ENCODE measurements at regions not wholly inside any gene's neighbourhood (a gene's known extent, or its start where the extent isn't known, plus 50 kb on each side); places are given as distances from the start of the nearest gene placed in this dataset.

GRCh38 chr5:85109616-85110015 is 724.9 kb upstream of the EDIL3 start:
- TF ChIP-seq USF1 (IDR thresholded peaks at IDR 0.05): no peak
- no peak for TF ChIP-seq EP300 (IDR thresholded peaks at IDR 0.05; ENCODE audit: borderline replicate concordance)
- TF ChIP-seq TEAD4 (IDR thresholded peaks at IDR 0.05): no peak
- no peak for TF ChIP-seq REST (IDR thresholded peaks at IDR 0.05; ENCODE audit: low read depth)
- no peak for TF ChIP-seq FOXM1 (IDR thresholded peaks at IDR 0.05; ENCODE audit: borderline replicate concordance, low read depth)
- no peak for TF ChIP-seq CEBPB (IDR thresholded peaks at IDR 0.05)
- TF ChIP-seq TCF12 (IDR thresholded peaks at IDR 0.05; ENCODE audit: low read depth): no peak
- no peak for TF ChIP-seq ZBTB7A (IDR thresholded peaks at IDR 0.05; ENCODE audit: low read depth)
- no peak for TF ChIP-seq YY1 (IDR thresholded peaks at IDR 0.05; ENCODE audit: low read depth)
- no peak for TF ChIP-seq RAD21 (IDR thresholded peaks at IDR 0.05; ENCODE audit: low read depth)
- TF ChIP-seq CREB1 (IDR thresholded peaks at IDR 0.05; ENCODE audit: low read depth): no peak
- TF ChIP-seq TAF1 (IDR thresholded peaks at IDR 0.05; ENCODE audit: low read depth): no peak

GRCh38 chr5:85132269-85132668 is 747.6 kb upstream of the EDIL3 start:
- TF ChIP-seq TCF12 (IDR thresholded peaks at IDR 0.05; ENCODE audit: low read depth) (no peak), RAD21 (IDR thresholded peaks at IDR 0.05; ENCODE audit: low read depth) (no peak), CEBPB (IDR thresholded peaks at IDR 0.05) (no peak), MAX (IDR thresholded peaks at IDR 0.05) (no peak), TAF1 (IDR thresholded peaks at IDR 0.05; ENCODE audit: low read depth) (no peak), EP300 (IDR thresholded peaks at IDR 0.05; ENCODE audit: borderline replicate concordance) (no peak), REST (IDR thresholded peaks at IDR 0.05; ENCODE audit: low read depth) (no peak), EGR1 (IDR thresholded peaks at IDR 0.05) (no peak), YY1 (IDR thresholded peaks at IDR 0.05; ENCODE audit: low read depth) (no peak), TEAD4 (IDR thresholded peaks at IDR 0.05) (no peak), NFIC (IDR thresholded peaks at IDR 0.05) (no peak), CREB1 (IDR thresholded peaks at IDR 0.05; ENCODE audit: low read depth) (no peak), USF1 (IDR thresholded peaks at IDR 0.05) (no peak), ZBTB7A (IDR thresholded peaks at IDR 0.05; ENCODE audit: low read depth) (no peak), FOXM1 (IDR thresholded peaks at IDR 0.05; ENCODE audit: borderline replicate concordance, low read depth) (no peak)

- TF ChIP-seq CEBPB (IDR thresholded peaks at IDR 0.05) (no peak), TCF12 (IDR thresholded peaks at IDR 0.05; ENCODE audit: low read depth) (no peak)
Observed at GRCh38 chr5:85140471-85140870, 755.8 kb upstream of the EDIL3 start.

GRCh38 chr5:85143138-85143537 is 758.5 kb upstream of the EDIL3 start:
- TF ChIP-seq CREB1 (IDR thresholded peaks at IDR 0.05; ENCODE audit: low read depth) (no peak), FOXM1 (IDR thresholded peaks at IDR 0.05; ENCODE audit: borderline replicate concordance, low read depth) (no peak), TEAD4 (IDR thresholded peaks at IDR 0.05) (no peak), ZBTB7A (IDR thresholded peaks at IDR 0.05; ENCODE audit: low read depth) (no peak), TCF12 (IDR thresholded peaks at IDR 0.05; ENCODE audit: low read depth) (no peak), EP300 (IDR thresholded peaks at IDR 0.05; ENCODE audit: borderline replicate concordance) (no peak), REST (IDR thresholded peaks at IDR 0.05; ENCODE audit: low read depth) (no peak), USF1 (IDR thresholded peaks at IDR 0.05) (no peak), MAX (IDR thresholded peaks at IDR 0.05) (no peak), CEBPB (IDR thresholded peaks at IDR 0.05) (no peak), YY1 (IDR thresholded peaks at IDR 0.05; ENCODE audit: low read depth) (no peak), NFIC (IDR thresholded peaks at IDR 0.05) (no peak), RAD21 (IDR thresholded peaks at IDR 0.05; ENCODE audit: low read depth) (no peak), TAF1 (IDR thresholded peaks at IDR 0.05; ENCODE audit: low read depth) (no peak), EGR1 (IDR thresholded peaks at IDR 0.05) (no peak)
